ENCODE measurements at regions not wholly inside any gene's neighbourhood (a gene's known extent, or its start where the extent isn't known, plus 50 kb on each side); places are given as distances from the start of the nearest gene placed in this dataset.
"Not testable (repeated sequence)": the region's sequence is repeated elsewhere in the genome, so short reads cannot be mapped to it uniquely, and the experiment has no call there.

- WGBS = 80% methylated on average over 1 of the region's 1 CpG
These were observed 90.9 kb downstream of the MTERF1 start for GRCh38 chr7:91789558-91789957.

DNA sequence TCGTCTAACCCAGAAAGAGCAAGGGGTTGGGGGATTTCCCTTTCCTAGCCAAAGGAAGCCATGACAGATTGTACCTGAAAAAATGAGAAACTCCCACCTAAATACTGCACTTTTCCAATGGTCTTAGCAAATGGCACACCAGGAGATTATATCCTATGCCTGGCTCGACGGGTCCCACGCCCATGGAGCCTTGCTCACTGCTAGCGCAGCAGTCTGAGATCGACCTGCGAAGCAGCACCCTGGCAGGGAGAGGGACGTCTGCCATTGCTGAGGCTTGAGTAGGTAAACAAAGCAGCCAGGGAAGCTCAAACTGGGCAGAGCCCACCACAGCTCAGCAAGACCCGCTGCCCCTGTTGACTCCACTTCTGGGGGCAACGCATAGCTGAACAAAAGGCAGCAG is 89.9 kb downstream of the MTERF1 start:
- H3K27ac ChIP-seq (ENCODE audit: low read depth) = not testable (repeated sequence)
- 94% methylated on average over 10 of the region's 10 CpGs for WGBS

More at GRCh38 chr7:91789558-91789957, 90.9 kb downstream of the MTERF1 start:
- Histone ChIP-seq H3K27ac (ENCODE audit: low read depth) (no peak overlapping the region), H3K4me1 (ENCODE audit: insufficient read depth) (no peaks in the 10 kb centered on the region), H3K4me3 (ENCODE audit: low read depth, low read length) (no peak overlapping the region), H3K36me3 (ENCODE audit: insufficient read depth) (no peaks in the 10 kb centered on the region)
- DNase-seq (ENCODE audit: extremely low spot score) = no peak

GRCh38 chr7:91796122-91796521 is 84.4 kb downstream of the MTERF1 start:
- 58% methylated on average over 3 of the region's 3 CpGs for WGBS
- no peak for DNase-seq (ENCODE audit: extremely low spot score)
- Histone ChIP-seq H3K4me3 (ENCODE audit: low read depth, low read length) (no peak overlapping the region), H3K27ac (ENCODE audit: low read depth) (no peak overlapping the region), H3K4me1 (ENCODE audit: insufficient read depth) (no peaks in the 10 kb centered on the region), H3K36me3 (ENCODE audit: insufficient read depth) (no peaks in the 10 kb centered on the region)

More for the DNA sequence above, 89.9 kb downstream of the MTERF1 start:
- H3K4me1 ChIP-seq (ENCODE audit: insufficient read depth); H3K4me3 ChIP-seq (ENCODE audit: low read depth, low read length); H3K36me3 ChIP-seq (ENCODE audit: insufficient read depth); DNase-seq (ENCODE audit: extremely low spot score): not testable (repeated sequence)

DNA sequence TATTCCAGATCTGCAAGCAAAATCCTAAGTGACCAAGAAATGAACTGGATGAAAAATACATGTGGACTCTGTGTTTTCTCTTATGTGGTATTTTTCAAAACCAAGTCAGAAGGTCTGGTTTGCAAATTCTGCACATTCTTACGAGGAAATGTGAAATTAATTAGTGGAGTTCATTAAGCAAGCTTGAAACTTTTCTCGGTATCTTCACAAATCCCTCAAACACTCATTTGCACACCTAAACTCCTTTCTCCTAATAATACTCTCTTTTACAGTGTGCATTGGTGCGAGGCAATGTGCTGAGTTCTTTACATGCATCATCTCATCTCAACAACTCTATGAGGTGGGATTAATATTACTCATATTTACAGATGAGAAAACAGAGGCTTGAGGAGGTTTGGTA is 82.1 kb downstream of the MTERF1 start:
- WGBS = 90% methylated on average over 3 of the region's 3 CpGs
- no peak for DNase-seq (ENCODE audit: extremely low spot score)
- Histone ChIP-seq H3K36me3 (ENCODE audit: insufficient read depth) (no peaks in the 10 kb centered on the region), H3K4me3 (ENCODE audit: low read depth, low read length) (no peak overlapping the region), H3K4me1 (ENCODE audit: insufficient read depth) (no peaks in the 10 kb centered on the region), H3K27ac (ENCODE audit: low read depth) (no peak overlapping the region)

- Histone ChIP-seq H3K4me1 (ENCODE audit: insufficient read depth) (no peaks in the 10 kb centered on the region), H3K4me3 (ENCODE audit: low read depth, low read length) (no peak overlapping the region), H3K36me3 (ENCODE audit: insufficient read depth) (no peaks in the 10 kb centered on the region), H3K27ac (ENCODE audit: low read depth) (no peak overlapping the region)
- DNase-seq (ENCODE audit: extremely low spot score) = no peak
- 95% methylated on average over 9 of the region's 9 CpGs for WGBS
These were observed 80.1 kb downstream of the MTERF1 start for GRCh38 chr7:91800389-91800788.

DNA sequence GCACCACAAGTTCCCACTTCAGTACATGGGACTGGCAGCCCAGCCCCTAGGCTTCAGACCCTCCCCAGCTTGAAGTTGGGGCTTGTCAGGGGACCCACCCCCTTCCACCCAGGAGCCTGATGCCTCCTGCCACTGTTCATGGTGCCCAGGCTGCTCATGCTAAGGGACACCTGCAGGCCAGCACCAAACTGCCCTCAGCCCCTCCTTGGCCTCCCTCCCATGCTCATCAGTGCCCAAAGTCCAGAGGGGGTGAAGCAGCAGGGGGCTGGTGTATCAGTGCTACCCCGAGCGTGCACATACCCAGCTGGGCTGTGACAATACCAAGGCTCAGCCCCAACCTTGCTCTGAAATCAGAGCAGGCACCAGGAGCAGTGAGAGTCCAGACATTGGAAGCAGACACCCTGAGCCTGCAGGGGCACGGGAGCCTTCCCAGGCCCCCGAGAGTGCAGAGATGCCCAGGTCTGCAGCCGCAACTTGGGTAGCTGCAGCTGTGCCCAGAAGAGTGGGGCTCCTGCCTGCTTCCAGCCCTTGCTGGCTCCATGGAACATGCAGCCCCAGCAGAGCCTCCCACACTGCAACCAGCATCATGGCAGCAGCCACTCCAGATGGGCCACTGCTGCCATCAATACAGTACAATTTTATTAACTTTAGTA is 79.0 kb downstream of the MTERF1 start:
- 95% methylated on average over 5 of the region's 5 CpGs for WGBS
- no peak for DNase-seq (ENCODE audit: extremely low spot score)

DNA sequence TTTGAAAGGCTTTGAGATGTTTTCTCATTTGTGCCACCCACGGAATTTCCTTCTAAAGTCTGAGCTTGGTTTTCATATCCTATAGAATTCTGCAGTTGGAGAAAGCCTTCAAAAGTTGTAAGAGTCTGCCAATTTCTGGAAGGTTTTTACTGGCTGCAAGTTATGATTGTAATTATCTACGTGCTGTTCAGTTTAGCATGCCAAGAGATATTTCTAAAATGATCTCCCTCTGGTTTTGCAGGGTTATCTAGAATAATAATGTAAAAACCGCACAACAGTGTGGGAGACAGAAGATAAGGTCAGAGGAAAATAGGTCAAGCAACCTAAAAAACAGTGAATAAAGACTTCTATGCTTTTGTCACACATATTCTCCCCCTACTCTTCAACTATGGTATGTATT is 69.3 kb downstream of the MTERF1 start:
- H3K4me1 ChIP-seq (ENCODE audit: insufficient read depth) = no peaks in the 10 kb centered on the region
- H3K36me3 ChIP-seq (ENCODE audit: insufficient read depth) = no peaks in the 10 kb centered on the region
- no peak overlapping the region for H3K4me3 ChIP-seq (ENCODE audit: low read depth, low read length)
- no peak for DNase-seq (ENCODE audit: extremely low spot score)
- no peak overlapping the region for H3K27ac ChIP-seq (ENCODE audit: low read depth)
- WGBS = 40% methylated on average over 3 of the region's 3 CpGs

More for the DNA sequence above, 79.0 kb downstream of the MTERF1 start:
- no peaks in the 10 kb centered on the region for H3K4me1 ChIP-seq (ENCODE audit: insufficient read depth)
- H3K4me3 ChIP-seq (ENCODE audit: low read depth, low read length) = no peak overlapping the region
- no peak overlapping the region for H3K27ac ChIP-seq (ENCODE audit: low read depth)
- no peaks in the 10 kb centered on the region for H3K36me3 ChIP-seq (ENCODE audit: insufficient read depth)

DNA sequence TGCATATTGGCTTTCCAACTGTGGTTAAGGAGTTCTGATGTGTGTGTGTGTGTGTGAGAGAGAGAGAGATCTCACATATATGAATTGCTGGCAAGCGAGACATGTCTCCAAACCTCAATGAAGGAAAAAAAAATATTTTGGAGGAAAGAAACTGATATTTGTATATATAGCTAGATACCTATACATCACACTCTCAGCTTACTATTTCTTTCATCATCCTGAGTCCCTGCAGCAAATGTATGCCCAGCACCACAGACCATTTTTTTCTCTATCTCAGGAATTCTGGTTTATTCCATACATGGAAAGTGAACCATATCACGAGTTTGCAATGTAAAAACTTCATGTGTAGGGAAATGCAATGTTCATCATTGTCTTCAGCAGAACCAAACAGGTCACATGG is 68.9 kb downstream of the MTERF1 start:
- 77% methylated on average over 2 of the region's 2 CpGs for WGBS
- Histone ChIP-seq H3K36me3 (ENCODE audit: insufficient read depth) (no peaks in the 10 kb centered on the region), H3K4me1 (ENCODE audit: insufficient read depth) (no peaks in the 10 kb centered on the region), H3K4me3 (ENCODE audit: low read depth, low read length) (no peak overlapping the region), H3K27ac (ENCODE audit: low read depth) (no peak overlapping the region)
- no peak for DNase-seq (ENCODE audit: extremely low spot score)

DNA sequence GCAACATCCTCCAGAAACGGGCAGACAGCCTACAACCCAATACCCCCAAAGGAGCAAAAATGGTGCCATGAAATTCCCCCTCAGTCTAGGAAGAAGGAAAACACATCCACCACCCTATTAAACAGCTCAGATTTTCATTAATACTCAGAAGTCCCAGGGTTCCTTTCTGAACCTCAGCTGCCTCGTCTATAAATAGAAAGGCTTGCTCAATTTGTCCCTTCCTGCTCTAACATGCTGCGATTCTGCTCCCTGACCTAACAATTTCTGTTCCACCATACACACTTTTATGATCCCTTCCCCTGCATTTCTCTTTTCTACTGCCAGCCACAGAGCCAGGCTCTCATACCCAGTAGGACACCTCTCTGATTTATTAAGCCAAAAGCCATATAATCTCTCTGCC is 68.1 kb downstream of the MTERF1 start:
- no peak for DNase-seq (ENCODE audit: extremely low spot score)
- H3K27ac ChIP-seq (ENCODE audit: low read depth) = no peak overlapping the region
- no peak overlapping the region for H3K4me3 ChIP-seq (ENCODE audit: low read depth, low read length)
- no peaks in the 10 kb centered on the region for H3K36me3 ChIP-seq (ENCODE audit: insufficient read depth)
- H3K4me1 ChIP-seq (ENCODE audit: insufficient read depth) = no peaks in the 10 kb centered on the region
- 65% methylated on average over 3 of the region's 3 CpGs for WGBS

- no peaks in the 10 kb centered on the region for H3K4me1 ChIP-seq (ENCODE audit: insufficient read depth)
- no peak overlapping the region for H3K27ac ChIP-seq (ENCODE audit: low read depth)
- no peaks in the 10 kb centered on the region for H3K36me3 ChIP-seq (ENCODE audit: insufficient read depth)
- 93% methylated on average over 1 of the region's 1 CpG for WGBS
- no peak for DNase-seq (ENCODE audit: extremely low spot score)
- H3K4me3 ChIP-seq (ENCODE audit: low read depth, low read length) = no peak overlapping the region
These were observed 66.3 kb downstream of the MTERF1 start for GRCh38 chr7:91814189-91814588.
